ENCODE measurements at regions not wholly inside any gene's neighbourhood (a gene's known extent, or its start where the extent isn't known, plus 50 kb on each side); places are given as distances from the start of the nearest gene placed in this dataset.

DNA sequence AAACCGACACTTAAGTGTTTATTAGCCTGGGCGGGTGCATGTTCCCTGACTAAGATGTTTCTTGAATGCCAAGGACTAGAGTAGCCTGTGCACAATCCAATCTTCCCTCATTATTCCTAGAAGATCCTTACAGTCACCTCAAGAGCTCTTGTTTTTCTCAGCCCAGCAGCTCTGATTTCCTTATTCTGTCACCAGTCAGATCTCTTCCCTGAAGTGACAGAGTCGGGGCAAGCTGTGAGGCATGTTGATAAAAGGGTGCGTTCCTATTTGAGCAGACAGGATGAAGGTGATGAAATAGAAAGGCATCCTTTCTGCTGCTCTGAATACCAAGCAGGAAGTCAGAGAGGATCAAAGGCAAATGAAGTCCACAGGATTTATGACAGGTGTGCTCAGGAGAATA, 125.6 kb upstream of the MCTP2 start:
- H2BK12ac ChIP-seq (ENCODE audit: low read length), result no peak overlapping the region
- no peak overlapping the region for H3K18ac ChIP-seq (ENCODE audit: low read length)
- no peak overlapping the region for H3K4ac ChIP-seq (ENCODE audit: low read depth, low read length)
- H3K4me1 ChIP-seq (ENCODE audit: control insufficient read depth in 1 of 2, insufficient read depth in 2 of 2, low read length in 2 of 2), result no peaks in the 10 kb centered on the region
- H2AFZ ChIP-seq (ENCODE audit: insufficient read depth, low read length, poor library complexity), result no peak overlapping the region
- no peaks in the 10 kb centered on the region for H3K27me3 ChIP-seq (ENCODE audit: insufficient read depth, low read length)
- H4K12ac ChIP-seq (ENCODE audit: low read depth, low read length), result no peak overlapping the region
- no peak overlapping the region for H4K91ac ChIP-seq (ENCODE audit: low read depth, low read length)
- no peak overlapping the region for H3K4me3 ChIP-seq (ENCODE audit: low read depth, low read length)
- H3K14ac ChIP-seq (ENCODE audit: low read length), result no peak overlapping the region
- no peak overlapping the region for H2AK5ac ChIP-seq (ENCODE audit: low read length)
- no peak overlapping the region for H3K23ac ChIP-seq (ENCODE audit: low read length)
- WGBS (ENCODE audit: extremely low coverage, insufficient coverage, insufficient read length), result no CpG with 5 or more reads among the region's 4 CpGs
- H3K27ac ChIP-seq (ENCODE audit: low read depth, low read length), result no peak overlapping the region
- no peak overlapping the region for H3K9ac ChIP-seq (ENCODE audit: low read length)
- peak; percentile 38 to 74 for DNase-seq
- H3K9me3 ChIP-seq (ENCODE audit: insufficient read depth, low read depth, low read length), result no peaks in the 10 kb centered on the region
- H4K8ac ChIP-seq (ENCODE audit: low read depth, low read length), result no peak overlapping the region
- H3K36me3 ChIP-seq (ENCODE audit: control insufficient read depth in 1 of 2, insufficient read depth in 2 of 2, low read length in 2 of 2), result no peaks in the 10 kb centered on the region
- no peaks in the 10 kb centered on the region for H3K79me2 ChIP-seq (ENCODE audit: control insufficient read depth, insufficient read depth, low read length, poor library complexity)
- no peaks in the 10 kb centered on the region for H3K79me1 ChIP-seq (ENCODE audit: low read length)
- no peak overlapping the region for H3K4me2 ChIP-seq (ENCODE audit: low read length)
- H2BK120ac ChIP-seq (ENCODE audit: insufficient read depth, low read length, poor library complexity), result no peak overlapping the region
- no peak overlapping the region for H2BK5ac ChIP-seq (ENCODE audit: low read depth, low read length, poor library complexity)

DNA sequence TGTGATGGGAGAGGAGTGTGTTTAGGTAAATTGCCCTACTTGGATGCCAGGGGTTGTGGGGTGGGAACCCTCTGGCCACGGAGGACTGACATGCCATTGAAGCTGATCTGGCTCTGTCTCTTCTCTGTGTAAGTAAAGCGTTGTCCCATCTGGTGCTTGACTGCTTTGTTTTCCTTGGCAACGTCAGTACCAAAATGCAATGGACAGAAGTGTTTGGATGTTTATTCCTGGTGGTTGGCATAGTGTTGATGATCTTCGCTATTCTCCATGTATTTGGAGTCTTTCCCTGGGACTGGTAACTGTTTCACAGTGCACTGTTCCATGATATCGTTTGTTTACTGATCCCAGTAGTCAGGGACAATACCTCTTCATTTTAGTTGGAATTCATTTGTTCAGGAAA, 130.5 kb upstream of the MCTP2 start:
- H2AK5ac ChIP-seq (ENCODE audit: low read length), result no peak overlapping the region
- H3K23ac ChIP-seq (ENCODE audit: low read length), result no peak overlapping the region
- no peak overlapping the region for H4K91ac ChIP-seq (ENCODE audit: low read depth, low read length)
- H3K4ac ChIP-seq (ENCODE audit: low read depth, low read length), result no peak overlapping the region
- H3K9ac ChIP-seq (ENCODE audit: low read length), result no peak overlapping the region
- H3K4me2 ChIP-seq (ENCODE audit: low read length), result no peak overlapping the region
- H2BK12ac ChIP-seq (ENCODE audit: low read length), result no peak overlapping the region
- H3K9me3 ChIP-seq (ENCODE audit: insufficient read depth, low read depth, low read length), result no peaks in the 10 kb centered on the region
- H3K27ac ChIP-seq (ENCODE audit: low read depth, low read length), result no peak overlapping the region
- no peak overlapping the region for H2AFZ ChIP-seq (ENCODE audit: insufficient read depth, low read length, poor library complexity)
- no CpG with 5 or more reads among the region's 5 CpGs for WGBS (ENCODE audit: extremely low coverage, insufficient coverage, insufficient read length)
- H4K8ac ChIP-seq (ENCODE audit: low read depth, low read length), result no peak overlapping the region
- no peaks in the 10 kb centered on the region for H3K79me2 ChIP-seq (ENCODE audit: control insufficient read depth, insufficient read depth, low read length, poor library complexity)
- no peaks in the 10 kb centered on the region for H3K36me3 ChIP-seq (ENCODE audit: control insufficient read depth in 1 of 2, insufficient read depth in 2 of 2, low read length in 2 of 2)
- no peaks in the 10 kb centered on the region for H3K4me1 ChIP-seq (ENCODE audit: control insufficient read depth in 1 of 2, insufficient read depth in 2 of 2, low read length in 2 of 2)
- no peak overlapping the region for H2BK5ac ChIP-seq (ENCODE audit: low read depth, low read length, poor library complexity)
- no peak overlapping the region for H3K18ac ChIP-seq (ENCODE audit: low read length)
- H4K12ac ChIP-seq (ENCODE audit: low read depth, low read length), result no peak overlapping the region
- no peak overlapping the region for H3K14ac ChIP-seq (ENCODE audit: low read length)
- H3K4me3 ChIP-seq (ENCODE audit: low read depth, low read length), result no peak overlapping the region
- DNase-seq, result no peak
- H3K79me1 ChIP-seq (ENCODE audit: low read length), result no peaks in the 10 kb centered on the region
- H3K27me3 ChIP-seq (ENCODE audit: insufficient read depth, low read length), result no peaks in the 10 kb centered on the region
- no peak overlapping the region for H2BK120ac ChIP-seq (ENCODE audit: insufficient read depth, low read length, poor library complexity)

DNA sequence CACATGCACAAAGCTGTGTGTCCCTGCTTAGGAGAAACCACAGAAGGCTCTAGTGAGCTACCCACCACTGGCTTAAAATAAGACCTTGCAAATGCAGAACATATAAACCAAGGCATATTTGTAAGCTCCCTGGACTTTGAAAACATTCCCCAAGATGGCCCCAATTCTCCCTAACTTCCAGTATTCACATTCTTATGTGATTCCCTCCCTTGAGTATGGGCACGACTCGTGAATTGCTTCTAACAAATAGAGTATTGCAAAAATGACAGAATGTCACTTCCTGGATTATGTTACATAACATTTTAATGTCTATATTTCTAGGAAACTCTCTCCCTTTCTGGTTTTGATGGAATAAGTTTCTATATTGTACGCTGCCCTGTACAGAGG, 131.8 kb upstream of the MCTP2 start:
- H3K4me3 ChIP-seq (ENCODE audit: low read depth, low read length), result no peak overlapping the region
- no peak overlapping the region for H4K8ac ChIP-seq (ENCODE audit: low read depth, low read length)
- H2BK5ac ChIP-seq (ENCODE audit: low read depth, low read length, poor library complexity), result no peak overlapping the region
- no peaks in the 10 kb centered on the region for H3K27me3 ChIP-seq (ENCODE audit: insufficient read depth, low read length)
- H3K4me2 ChIP-seq (ENCODE audit: low read length), result no peak overlapping the region
- H2AK5ac ChIP-seq (ENCODE audit: low read length), result no peak overlapping the region
- no peak overlapping the region for H3K23ac ChIP-seq (ENCODE audit: low read length)
- H3K36me3 ChIP-seq (ENCODE audit: control insufficient read depth in 1 of 2, insufficient read depth in 2 of 2, low read length in 2 of 2), result no peaks in the 10 kb centered on the region
- no peak overlapping the region for H2AFZ ChIP-seq (ENCODE audit: insufficient read depth, low read length, poor library complexity)
- no peaks in the 10 kb centered on the region for H3K79me1 ChIP-seq (ENCODE audit: low read length)
- no peak for DNase-seq
- H3K9me3 ChIP-seq (ENCODE audit: insufficient read depth, low read depth, low read length), result no peaks in the 10 kb centered on the region
- H3K18ac ChIP-seq (ENCODE audit: low read length), result no peak overlapping the region
- no peak overlapping the region for H4K12ac ChIP-seq (ENCODE audit: low read depth, low read length)
- no peak overlapping the region for H3K14ac ChIP-seq (ENCODE audit: low read length)
- H2BK12ac ChIP-seq (ENCODE audit: low read length), result no peak overlapping the region
- H3K79me2 ChIP-seq (ENCODE audit: control insufficient read depth, insufficient read depth, low read length, poor library complexity), result no peaks in the 10 kb centered on the region
- H3K4ac ChIP-seq (ENCODE audit: low read depth, low read length), result no peak overlapping the region
- H2BK120ac ChIP-seq (ENCODE audit: insufficient read depth, low read length, poor library complexity), result no peak overlapping the region
- H3K4me1 ChIP-seq (ENCODE audit: control insufficient read depth in 1 of 2, insufficient read depth in 2 of 2, low read length in 2 of 2), result no peaks in the 10 kb centered on the region
- WGBS (ENCODE audit: extremely low coverage, insufficient coverage, insufficient read length), result no CpG with 5 or more reads among the region's 3 CpGs
- H3K9ac ChIP-seq (ENCODE audit: low read length), result no peak overlapping the region
- H3K27ac ChIP-seq (ENCODE audit: low read depth, low read length), result no peak overlapping the region
- H4K91ac ChIP-seq (ENCODE audit: low read depth, low read length), result no peak overlapping the region

DNA sequence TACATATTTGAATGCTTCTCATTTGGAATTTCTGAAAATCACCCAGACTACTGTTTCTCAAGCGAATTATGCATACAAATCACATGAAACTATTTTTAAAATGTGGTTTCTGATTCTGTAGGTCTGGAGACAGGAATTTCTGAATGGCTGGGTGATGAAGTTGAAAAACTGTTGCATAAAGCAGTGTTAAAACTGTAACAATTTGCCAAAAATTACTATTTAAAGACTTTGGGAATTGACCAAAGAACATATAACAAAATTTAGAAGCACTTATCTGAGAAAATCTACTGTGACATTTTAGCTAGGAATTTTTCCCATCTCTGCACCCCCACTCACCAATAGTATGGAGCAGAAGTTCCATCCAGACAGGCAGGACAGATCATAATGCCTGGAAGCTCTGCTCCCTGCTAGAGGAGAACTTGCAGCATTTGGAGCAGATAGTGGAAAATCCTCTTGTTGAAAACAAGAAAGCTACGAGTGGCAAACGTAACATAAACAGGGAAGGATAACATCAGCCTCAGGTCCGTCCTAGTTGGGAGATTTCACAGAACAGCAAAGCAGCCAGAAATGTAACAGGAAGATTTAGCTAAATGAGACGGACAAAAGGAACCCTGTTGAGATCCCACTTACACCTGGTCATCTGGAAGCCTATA, 132.3 kb upstream of the MCTP2 start:
- no CpG with 5 or more reads among the region's 5 CpGs for WGBS (ENCODE audit: extremely low coverage, insufficient coverage, insufficient read length)
- Histone ChIP-seq H3K4me2 (ENCODE audit: low read length) (no peak overlapping the region), H3K36me3 (ENCODE audit: control insufficient read depth in 1 of 2, insufficient read depth in 2 of 2, low read length in 2 of 2) (no peaks in the 10 kb centered on the region), H3K4me3 (ENCODE audit: low read depth, low read length) (no peak overlapping the region), H4K12ac (ENCODE audit: low read depth, low read length) (no peak overlapping the region), H3K14ac (ENCODE audit: low read length) (no peak overlapping the region), H2BK12ac (ENCODE audit: low read length) (no peak overlapping the region), H3K4ac (ENCODE audit: low read depth, low read length) (no peak overlapping the region), H3K79me2 (ENCODE audit: control insufficient read depth, insufficient read depth, low read length, poor library complexity) (no peaks in the 10 kb centered on the region), H3K27me3 (ENCODE audit: insufficient read depth, low read length) (no peaks in the 10 kb centered on the region), H3K27ac (ENCODE audit: low read depth, low read length) (no peak overlapping the region), H3K4me1 (ENCODE audit: control insufficient read depth in 1 of 2, insufficient read depth in 2 of 2, low read length in 2 of 2) (no peaks in the 10 kb centered on the region), H3K9me3 (ENCODE audit: insufficient read depth, low read depth, low read length) (no peaks in the 10 kb centered on the region), H2AFZ (ENCODE audit: insufficient read depth, low read length, poor library complexity) (no peak overlapping the region), H2BK120ac (ENCODE audit: insufficient read depth, low read length, poor library complexity) (no peak overlapping the region), H3K79me1 (ENCODE audit: low read length) (no peaks in the 10 kb centered on the region), H2AK5ac (ENCODE audit: low read length) (no peak overlapping the region), H4K8ac (ENCODE audit: low read depth, low read length) (no peak overlapping the region), H3K18ac (ENCODE audit: low read length) (no peak overlapping the region), H3K23ac (ENCODE audit: low read length) (no peak overlapping the region), H2BK5ac (ENCODE audit: low read depth, low read length, poor library complexity) (no peak overlapping the region), H4K91ac (ENCODE audit: low read depth, low read length) (no peak overlapping the region), H3K9ac (ENCODE audit: low read length) (no peak overlapping the region)
- DNase-seq, result peak in 1 of 2 donors; percentile 31

Data from trophoblast cell (in vitro differentiated cells and primary cell).